IMR-90 (cell line): ENCODE measurements at regions not wholly inside any gene's neighbourhood (a gene's known extent, or its start where the extent isn't known, plus 50 kb on each side); places are given as distances from the start of the nearest gene placed in this dataset.

Source experiments
- CTCF ChIP-seq: conservative IDR thresholded peaks from 2 replicates; pipeline ENCODE4 v1.5.1; 2012; ENCODE audit warnings: mild to moderate bottlenecking, low read depth, low read length, improper control_type of control experiment
- POLR2A ChIP-seq: IDR thresholded peaks from 2 replicates; pipeline ENCODE4 v1.6.1; 2012; ENCODE audit warnings: mild to moderate bottlenecking, low read depth, low read length

GRCh38 chr14:85279407-85279806 is 250.5 kb upstream of the FLRT2 start:
- no peak for TF ChIP-seq POLR2A
- no peak for TF ChIP-seq CTCF
